Activated B cell treated with CpG ODN at 0.5 μM for 24 hours (primary cell): ENCODE measurements at regions not wholly inside any gene's neighbourhood (a gene's known extent, or its start where the extent isn't known, plus 50 kb on each side); places are given as distances from the start of the nearest gene placed in this dataset.

Experiments
- ATAC-seq: fragments of 200-7000 bp; cut with Tn5 transposase; one replicate; pipeline ENCODE4 v1.10.0; 2021; ENCODE audit warnings: low read depth, mild to moderate bottlenecking, moderate library complexity
- CTCF ChIA-PET: fragments of 350-600 bp; sonication (Branson Sonifier 250); formaldehyde crosslinking; loops from one replicate; lab custom pipeline; 2021; ENCODE audit warnings: antibody characterized with exemption; lab: Charles Lee
- POLR2A ChIA-PET: fragments of 350-600 bp; sonication (Branson Sonifier 250); formaldehyde crosslinking; loops from one replicate; lab custom pipeline; 2021; ENCODE audit warnings: antibody characterized with exemption; lab: Charles Lee
- DNase-seq: peaks from one replicate; pipeline ENCODE4 v3.0.0; 2022
- H3K27ac Mint-ChIP-seq: one replicate; pipeline ENCODE4 v1.8.0; 2020; ENCODE audit warnings: mixed read lengths
- H3K27me3 Mint-ChIP-seq: one replicate; pipeline ENCODE4 v1.8.0; 2021; ENCODE audit warnings: mixed read lengths
- H3K36me3 Mint-ChIP-seq: one replicate; pipeline ENCODE4 v1.8.0; 2021; ENCODE audit warnings: low read depth, mixed read lengths
- H3K4me1 Mint-ChIP-seq: one replicate; pipeline ENCODE4 v1.8.0; 2021; ENCODE audit warnings: mixed read lengths
- H3K4me3 Mint-ChIP-seq: one replicate; pipeline ENCODE4 v1.8.0; 2020; ENCODE audit warnings: mild to moderate bottlenecking, mixed read lengths
- H3K9me3 Mint-ChIP-seq: one replicate; pipeline ENCODE4 v1.8.0; 2020; ENCODE audit warnings: mixed read lengths
- CTCF ChIP-seq: fragments of 200-600 bp; IDR thresholded peaks from one replicate; pipeline ENCODE4 v1.8.0; 2022; ENCODE audit warnings: antibody characterized with exemption, mild to moderate bottlenecking
- intact Hi-C: fragments of 100-400 bp; cut with micrococcal nuclease; formaldehyde crosslinking; loops from one replicate; pipeline ENCODE4 v1.15.1; 2024

- Mint-ChIP-seq H3K4me3 (no peak overlapping the region), H3K9me3 (no peaks in the 10 kb centered on the region), H3K36me3 (no peaks in the 10 kb centered on the region), H3K27ac (no peak overlapping the region), H3K27me3 (peaks cover 10% of the 10 kb centered on the region), H3K4me1 (no peaks in the 10 kb centered on the region)
- intact Hi-C loops, result no loop called here
- ATAC-seq, result no peak
- POLR2A ChIA-PET, result no interaction called here
- DNase-seq, result no peak
- no peak for TF ChIP-seq CTCF
- CTCF ChIA-PET, result interaction anchor here (0.7 kb wide), 1 partner anchor 262 kb away, joined by 3 read pairs; no protein-coding TSS in a partner anchor
These were observed 203.6 kb upstream of the SESN3 start for GRCh38 chr11:95434489-95435057.

GRCh38 chr11:95434009-95434408 is 203.0 kb upstream of the SESN3 start:
- CTCF ChIA-PET, result interaction anchor here (0.7 kb wide), 1 partner anchor 263 kb away, joined by 3 read pairs; no protein-coding TSS in a partner anchor
- Mint-ChIP-seq H3K4me1 (no peaks in the 10 kb centered on the region), H3K36me3 (no peaks in the 10 kb centered on the region), H3K27ac (no peak overlapping the region), H3K9me3 (no peaks in the 10 kb centered on the region), H3K4me3 (no peak overlapping the region), H3K27me3 (peaks cover 10% of the 10 kb centered on the region)
- intact Hi-C loops, result no loop called here
- POLR2A ChIA-PET, result no interaction called here
- no peak for ATAC-seq
- no peak for TF ChIP-seq CTCF
- DNase-seq, result no peak

DNA sequence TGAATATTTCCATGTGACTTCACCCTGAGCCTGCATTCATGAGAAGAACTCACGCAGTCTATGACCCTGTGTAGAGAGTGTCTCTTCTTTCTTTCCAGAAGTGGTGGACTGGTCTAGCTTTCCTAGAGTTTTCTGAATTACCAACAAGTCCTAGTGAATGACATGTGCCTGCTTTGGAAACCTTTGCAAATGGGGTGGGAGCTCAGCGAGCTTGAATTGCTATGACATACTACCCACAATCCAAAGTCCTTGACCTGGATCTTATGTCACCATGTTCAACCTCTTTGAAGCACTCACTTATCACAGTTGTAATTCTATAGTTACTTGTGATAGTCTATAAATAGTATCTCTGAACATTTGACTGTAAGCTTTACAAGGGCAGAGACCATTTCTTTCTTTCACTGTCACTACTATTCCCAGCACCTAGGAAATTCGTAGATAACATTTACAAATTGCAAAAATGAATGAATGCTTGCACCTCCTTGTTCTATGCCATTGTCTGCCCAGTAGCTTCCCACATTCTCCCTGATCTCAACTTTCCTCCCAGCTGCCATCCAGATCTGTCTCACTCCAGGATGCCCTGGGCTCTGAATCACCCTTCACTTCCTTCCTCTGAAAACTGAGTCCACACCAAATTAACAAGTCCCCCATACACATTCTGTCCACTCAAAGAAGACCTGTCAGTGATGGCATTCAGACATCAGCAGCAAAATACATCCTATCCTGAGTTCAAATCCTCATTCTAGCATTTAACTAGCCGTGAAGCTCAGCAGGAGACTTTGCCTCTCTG is 201.9 kb upstream of the SESN3 start:
- intact Hi-C loops, result no loop called here

GRCh38 chr11:95429376-95429907 is 198.4 kb upstream of the SESN3 start:
- Mint-ChIP-seq H3K9me3 (no peaks in the 10 kb centered on the region), H3K36me3 (no peaks in the 10 kb centered on the region), H3K27ac (no peak overlapping the region), H3K4me1 (no peaks in the 10 kb centered on the region), H3K27me3 (peaks cover 5% of the 10 kb centered on the region), H3K4me3 (no peak overlapping the region)
- ChIA-PET POLR2A (no interaction called here), CTCF (no interaction called here)
- ATAC-seq, result no peak
- DNase-seq, result no peak
- intact Hi-C loops, result no loop called here
- TF ChIP-seq CTCF, result no peak

More for the DNA sequence above, 201.9 kb upstream of the SESN3 start:
- Mint-ChIP-seq H3K4me3 (no peak overlapping the region), H3K36me3 (no peaks in the 10 kb centered on the region), H3K27me3 (peaks cover 10% of the 10 kb centered on the region), H3K27ac (no peak overlapping the region), H3K4me1 (no peaks in the 10 kb centered on the region), H3K9me3 (no peaks in the 10 kb centered on the region)
- ATAC-seq, result no peak
- DNase-seq, result no peak
- ChIA-PET CTCF (no interaction called here), POLR2A (no interaction called here)
- TF ChIP-seq CTCF, result no peak

- intact Hi-C loops, result no loop called here
- ATAC-seq (no peak), DNase-seq (no peak)
- Mint-ChIP-seq H3K27ac (no peak overlapping the region), H3K4me1 (no peaks in the 10 kb centered on the region), H3K4me3 (no peak overlapping the region), H3K27me3 (no peaks in the 10 kb centered on the region), H3K36me3 (no peaks in the 10 kb centered on the region), H3K9me3 (no peaks in the 10 kb centered on the region)
- ChIA-PET POLR2A (interaction anchor here (0.6 kb wide), 1 partner anchor 41 kb away, joined by 4 read pairs; no protein-coding TSS in a partner anchor), CTCF (no interaction called here)
- no peak for TF ChIP-seq CTCF
These were observed 195.9 kb upstream of the SESN3 start for GRCh38 chr11:95426823-95427462.
